ENCODE measurements at regions not wholly inside any gene's neighbourhood (a gene's known extent, or its start where the extent isn't known, plus 50 kb on each side); places are given as distances from the start of the nearest gene placed in this dataset.
"Not testable (repeated sequence)": the region's sequence is repeated elsewhere in the genome, so short reads cannot be mapped to it uniquely, and the experiment has no call there.

DNA sequence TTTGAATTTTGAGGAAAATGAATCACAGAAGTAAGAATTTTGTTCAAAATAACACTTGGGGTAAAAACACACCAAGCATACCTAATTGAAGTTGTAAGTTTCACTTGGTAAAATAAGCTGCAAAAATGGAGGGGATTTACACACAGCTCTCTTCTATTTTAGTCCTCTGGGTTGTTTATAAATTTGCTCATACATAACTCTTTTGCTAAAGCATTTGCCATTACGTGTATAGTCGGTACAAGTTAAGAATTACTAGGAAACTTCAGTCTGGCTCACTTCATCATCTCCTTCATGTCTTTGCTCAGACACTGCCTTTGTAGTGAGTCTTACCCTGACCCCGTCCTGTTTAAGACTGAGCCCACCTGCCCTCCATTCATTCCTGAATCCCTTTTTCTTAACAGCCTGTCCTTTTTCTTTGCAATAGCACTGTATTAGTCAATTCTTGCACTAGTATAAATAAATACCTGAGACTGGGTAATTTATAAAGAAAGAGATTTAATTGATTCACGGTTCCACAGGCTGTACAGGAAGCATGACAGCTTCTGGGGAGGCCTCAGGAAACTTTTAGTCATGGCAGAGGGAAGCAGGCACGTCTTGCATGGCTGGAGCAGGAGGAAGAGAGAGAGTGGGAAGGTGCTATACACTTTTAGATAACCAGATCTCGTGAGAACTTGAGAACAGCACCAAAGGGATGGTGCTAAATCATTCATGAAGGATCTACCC lies 451.1 kb downstream of the PCNX1 start:
- DNase-seq (ENCODE audit: low spot score) (no peak), ATAC-seq (ENCODE audit: low FRiP score) (no peak)
- TF ChIP-seq, protein P1, sequence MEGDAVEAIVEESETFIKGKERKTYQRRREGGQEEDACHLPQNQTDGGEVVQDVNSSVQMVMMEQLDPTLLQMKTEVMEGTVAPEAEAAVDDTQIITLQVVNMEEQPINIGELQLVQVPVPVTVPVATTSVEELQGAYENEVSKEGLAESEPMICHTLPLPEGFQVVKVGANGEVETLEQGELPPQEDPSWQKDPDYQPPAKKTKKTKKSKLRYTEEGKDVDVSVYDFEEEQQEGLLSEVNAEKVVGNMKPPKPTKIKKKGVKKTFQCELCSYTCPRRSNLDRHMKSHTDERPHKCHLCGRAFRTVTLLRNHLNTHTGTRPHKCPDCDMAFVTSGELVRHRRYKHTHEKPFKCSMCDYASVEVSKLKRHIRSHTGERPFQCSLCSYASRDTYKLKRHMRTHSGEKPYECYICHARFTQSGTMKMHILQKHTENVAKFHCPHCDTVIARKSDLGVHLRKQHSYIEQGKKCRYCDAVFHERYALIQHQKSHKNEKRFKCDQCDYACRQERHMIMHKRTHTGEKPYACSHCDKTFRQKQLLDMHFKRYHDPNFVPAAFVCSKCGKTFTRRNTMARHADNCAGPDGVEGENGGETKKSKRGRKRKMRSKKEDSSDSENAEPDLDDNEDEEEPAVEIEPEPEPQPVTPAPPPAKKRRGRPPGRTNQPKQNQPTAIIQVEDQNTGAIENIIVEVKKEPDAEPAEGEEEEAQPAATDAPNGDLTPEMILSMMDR (IDR thresholded peaks at IDR 0.05): no peak

DNA sequence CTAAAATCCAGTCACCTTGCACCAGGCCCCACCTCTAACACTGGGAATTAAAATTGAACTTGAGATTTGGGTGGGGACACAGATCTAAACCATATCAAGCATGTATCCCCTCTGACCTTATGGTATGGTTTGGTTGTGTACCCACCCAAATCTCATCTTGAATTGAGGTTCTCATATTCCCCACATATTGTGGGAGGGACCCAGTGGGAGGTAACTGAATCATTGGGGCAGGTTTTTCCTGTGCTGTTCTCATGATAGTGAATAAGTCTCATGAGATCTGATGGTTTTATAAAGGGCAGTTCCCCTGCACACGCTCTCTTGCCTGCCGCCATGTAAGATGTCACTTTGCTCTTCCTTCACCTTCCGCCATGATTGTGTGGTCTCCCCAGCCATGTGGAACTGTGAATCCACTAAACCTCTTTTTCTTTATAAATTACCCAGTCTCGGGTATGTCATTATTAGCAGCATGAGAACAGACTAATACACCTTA lies 451.7 kb downstream of the PCNX1 start:
- ATAC-seq (ENCODE audit: low FRiP score); DNase-seq (ENCODE audit: low spot score): not testable (repeated sequence)

DNA sequence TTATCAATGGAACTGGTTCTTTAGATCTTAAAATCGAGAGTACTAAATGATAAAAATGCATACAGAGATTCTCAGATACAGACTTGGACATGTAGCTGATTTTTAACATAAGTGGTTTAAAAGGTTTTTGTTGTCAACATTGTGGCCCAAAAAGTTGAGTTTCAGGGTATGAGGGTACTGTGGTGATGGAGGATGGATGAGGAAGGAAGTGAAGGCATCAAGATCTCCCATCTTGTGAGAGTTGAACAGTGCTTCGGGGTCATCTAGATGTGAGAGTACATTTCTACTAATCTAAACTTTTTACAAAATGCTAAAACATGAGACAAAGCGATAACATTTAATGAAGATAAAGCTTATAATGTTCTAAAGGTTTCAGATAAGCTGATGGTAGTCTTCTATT lies 452.6 kb downstream of the PCNX1 start:
- TF ChIP-seq, protein P1 (IDR thresholded peaks at IDR 0.05): no peak
- DNase-seq (ENCODE audit: low spot score) (no peak), ATAC-seq (ENCODE audit: low FRiP score) (no peak)

DNA sequence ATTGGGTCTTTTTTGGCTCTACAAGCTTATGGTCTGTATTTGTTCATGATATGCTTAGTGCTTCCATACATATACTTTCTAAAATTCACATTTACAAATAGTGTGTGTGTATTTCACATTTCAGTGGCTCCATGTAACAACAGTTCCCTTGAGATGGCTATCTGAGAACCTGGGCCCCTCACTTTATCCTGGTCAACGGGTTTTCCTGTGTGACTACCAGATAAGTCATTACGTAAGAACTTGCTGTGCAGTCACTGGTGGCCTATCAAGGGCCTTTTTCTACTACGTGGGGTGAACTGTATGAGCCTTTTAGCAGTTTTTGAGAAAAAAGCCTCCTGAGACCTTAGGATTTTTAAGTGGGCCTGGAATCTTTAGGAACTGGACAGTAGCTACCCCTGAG lies 454.1 kb downstream of the PCNX1 start:
- TF ChIP-seq, protein P1 (IDR thresholded peaks at IDR 0.05): no peak
- DNase-seq (ENCODE audit: low spot score): no peak
- no peak for ATAC-seq (ENCODE audit: low FRiP score)

DNA sequence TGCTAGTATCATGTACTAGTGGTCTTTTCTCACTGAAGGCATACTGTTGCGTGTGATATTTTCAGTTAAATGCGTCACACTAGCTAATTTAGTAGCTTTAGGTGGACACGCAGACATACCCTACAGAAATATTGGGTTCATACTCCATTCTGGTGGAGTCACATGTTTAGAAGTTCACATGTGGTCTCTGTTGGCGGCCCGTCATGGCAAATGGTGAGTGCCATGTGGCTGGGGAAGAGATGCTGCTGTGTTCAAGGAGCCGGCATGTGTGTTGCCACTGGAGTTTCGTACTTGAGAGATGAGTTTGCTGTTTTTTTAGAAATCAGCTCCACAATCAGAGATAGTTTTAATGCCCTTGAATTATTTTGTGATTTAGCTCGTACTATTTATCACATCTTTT lies 454.6 kb downstream of the PCNX1 start:
- TF ChIP-seq, protein P1 (IDR thresholded peaks at IDR 0.05): no peak
- ATAC-seq (ENCODE audit: low FRiP score) (no peak), DNase-seq (ENCODE audit: low spot score) (no peak)

DNA sequence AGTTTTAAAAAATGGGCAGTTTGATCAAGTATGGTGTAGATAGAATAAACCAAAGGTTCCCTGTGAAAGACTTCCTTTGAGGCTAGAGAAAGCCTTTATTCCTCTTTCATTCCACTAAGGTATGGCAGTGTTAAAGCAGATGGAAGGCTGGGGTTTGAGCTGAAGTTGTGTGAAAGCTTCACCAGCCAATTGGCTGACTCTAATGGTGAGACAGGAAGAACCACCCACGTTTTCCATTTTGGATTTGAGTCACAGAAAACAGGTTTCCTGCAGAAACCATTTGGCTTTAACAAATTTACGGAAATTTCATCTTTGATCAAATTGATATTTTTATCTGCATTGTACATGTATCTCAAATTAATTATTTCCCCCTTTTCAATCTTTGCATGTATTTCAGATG lies 455.0 kb downstream of the PCNX1 start:
- TF ChIP-seq, protein P1 (IDR thresholded peaks at IDR 0.05): no peak
- DNase-seq (ENCODE audit: low spot score) (no peak), ATAC-seq (ENCODE audit: low FRiP score) (no peak)

DNA sequence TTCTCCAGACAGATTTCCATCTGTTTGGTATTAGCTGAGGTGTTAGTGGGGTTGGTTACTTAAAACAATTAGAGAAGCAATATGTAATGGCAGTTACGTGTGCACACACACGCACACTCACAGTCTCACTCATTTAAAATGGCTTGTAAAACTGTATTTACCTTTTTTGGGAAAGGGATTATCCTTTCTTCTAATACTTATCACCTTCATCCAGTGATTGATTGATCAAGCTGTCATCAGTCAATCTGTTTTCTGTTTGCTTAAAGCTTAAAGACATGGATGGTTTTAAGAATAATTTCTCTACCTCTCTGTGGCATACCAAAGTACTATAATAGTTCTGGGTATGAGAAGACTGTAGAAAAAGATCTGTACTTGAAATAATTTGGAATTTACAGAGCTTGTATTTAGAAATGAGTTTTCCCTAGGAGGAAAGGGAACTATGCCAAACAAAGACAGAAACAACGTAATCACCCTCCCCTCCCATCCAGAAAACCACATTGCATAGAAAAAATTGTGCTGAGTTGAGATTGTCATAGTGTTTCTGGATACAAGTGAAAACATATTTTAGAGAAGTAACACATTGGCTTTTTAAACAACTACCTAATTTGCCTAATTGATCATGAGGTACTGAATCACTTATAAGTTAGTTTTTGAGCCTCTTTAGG lies 455.8 kb downstream of the PCNX1 start:
- TF ChIP-seq, protein P1 (IDR thresholded peaks at IDR 0.05): no peak

More for the DNA sequence above, 455.8 kb downstream of the PCNX1 start:
- no peak for DNase-seq (ENCODE audit: low spot score)
- ATAC-seq (ENCODE audit: low FRiP score): no peak
